GM23338 (cell line): ENCODE measurements at regions not wholly inside any gene's neighbourhood (a gene's known extent, or its start where the extent isn't known, plus 50 kb on each side); places are given as distances from the start of the nearest gene placed in this dataset.

ENCODE experiments used
- ATAC-seq: fragments of 200-7000 bp; cut with Tn5 transposase; 3 replicates; pipeline ENCODE4 v1.9.1; 2020
- DNase-seq: peaks from one replicate; pipeline ENCODE4 v3.0.0-alpha.2; 2015; ENCODE audit warnings: low spot score
- H2AFZ ChIP-seq: fragments of 200-600 bp; sonication (generic); 2 replicates; pipeline ENCODE4 v1.8.0; 2016; ENCODE audit warnings: antibody characterized with exemption, mild to moderate bottlenecking, moderate library complexity
- H3F3A ChIP-seq: fragments of 200-600 bp; sonication (generic); replicated peaks from 2 replicates; pipeline ENCODE4 v1.8.0; 2017; ENCODE audit warnings: antibody characterized with exemption, mixed run types, low read depth
- H3K27ac ChIP-seq: fragments of 200-600 bp; sonication (generic); 2 replicates; pipeline ENCODE4 v1.6.1; 2016; ENCODE audit warnings: low read depth
- H3K27me3 ChIP-seq: fragments of 200-600 bp; sonication (generic); 2 replicates; pipeline ENCODE4 v1.8.0; 2016; ENCODE audit warnings: mild to moderate bottlenecking, mixed run types, moderate library complexity; ENCODE audit not compliant: insufficient read depth
- H3K36me3 ChIP-seq: fragments of 200-600 bp; sonication (generic); 2 replicates; pipeline ENCODE4 v1.8.0; 2016; ENCODE audit warnings: mild to moderate bottlenecking; ENCODE audit not compliant: insufficient read depth
- H3K4me1 ChIP-seq: fragments of 200-600 bp; sonication (generic); 2 replicates; pipeline ENCODE4 v1.8.0; 2016; ENCODE audit warnings: mild to moderate bottlenecking, moderate library complexity; ENCODE audit not compliant: insufficient read depth
- H3K4me2 ChIP-seq: fragments of 200-600 bp; sonication (generic); 2 replicates; pipeline ENCODE4 v1.7.1; 2017; ENCODE audit warnings: mixed run types
- H3K4me3 ChIP-seq: fragments of 200-600 bp; sonication (generic); 2 replicates; pipeline ENCODE4 v1.6.1; 2016; ENCODE audit warnings: mixed run types
- H3K79me2 ChIP-seq: fragments of 200-600 bp; sonication (generic); replicated peaks from 2 replicates; pipeline ENCODE4 v1.8.0; 2017; ENCODE audit warnings: mild to moderate bottlenecking; ENCODE audit not compliant: insufficient read depth
- H3K9me2 ChIP-seq: fragments of 200-600 bp; sonication (generic); 2 replicates; pipeline ENCODE4 v1.8.0; 2017; ENCODE audit not compliant: insufficient read depth
- H4K20me1 ChIP-seq: fragments of 200-600 bp; sonication (generic); replicated peaks from 2 replicates; pipeline ENCODE4 v1.8.0; 2017; ENCODE audit warnings: mild to moderate bottlenecking; ENCODE audit not compliant: insufficient read depth
- H3K27ac Mint-ChIP-seq: 2 replicates; pipeline ENCODE4 v1.8.0; 2020; ENCODE audit warnings: inconsistent platforms, mild to moderate bottlenecking, moderate library complexity, mixed read lengths
- H3K27me3 Mint-ChIP-seq: 3 replicates; pipeline ENCODE4 v1.8.0; 2022; ENCODE audit warnings: low read depth, mild to moderate bottlenecking, moderate library complexity, mixed read lengths, inconsistent platforms; ENCODE audit not compliant: insufficient read depth, poor library complexity
- H3K36me3 Mint-ChIP-seq: 3 replicates; pipeline ENCODE4 v1.8.0; 2021; ENCODE audit warnings: low read depth, mild to moderate bottlenecking, inconsistent platforms, moderate library complexity, mixed read lengths
- H3K4me1 Mint-ChIP-seq: 3 replicates; pipeline ENCODE4 v1.8.0; 2020; ENCODE audit warnings: mild to moderate bottlenecking, inconsistent platforms, mixed read lengths
- H3K4me3 Mint-ChIP-seq: 3 replicates; pipeline ENCODE4 v1.8.0; 2021; ENCODE audit warnings: moderate library complexity, mild to moderate bottlenecking, inconsistent platforms, mixed read lengths
- H3K9me3 Mint-ChIP-seq: 3 replicates; pipeline ENCODE4 v1.8.0; 2020; ENCODE audit warnings: moderate library complexity, mild to moderate bottlenecking, inconsistent platforms, mixed read lengths
- CREB1 ChIP-seq: fragments of 250-450 bp; sonication (Bioruptor Pico); IDR thresholded peaks from 2 replicates; pipeline ENCODE4 v1.5.0; 2020; ENCODE audit warnings: low read depth, mild to moderate bottlenecking, moderate library complexity
- CTCF ChIP-seq, 2 experiments: fragments of 200-600 bp in 1 of 2; sonication (generic) in 1 of 2; conservative IDR thresholded peaks; 2 replicates each; pipeline versions ENCODE4 v1.5.1 to v1.6.1; 2016 to 2017; ENCODE audit warnings: antibody characterized with exemption in 2 of 2, low read depth in 2 of 2, mild to moderate bottlenecking in 2 of 2, moderate library complexity in 1 of 2
- ETS1 ChIP-seq: IDR thresholded peaks from 2 replicates; pipeline ENCODE4 v1.6.1; 2016; ENCODE audit warnings: antibody characterized with exemption
- EZH2 ChIP-seq: fragments of 200-600 bp; sonication (generic); IDR thresholded peaks from one replicate; pipeline ENCODE4 v1.8.0; 2017; ENCODE audit warnings: antibody characterized with exemption, mild to moderate bottlenecking, low read depth; ENCODE audit not compliant: unreplicated experiment
- EZH2phosphoT487 ChIP-seq: fragments of 200-600 bp; sonication (generic); IDR thresholded peaks from one replicate; pipeline ENCODE4 v1.8.1; 2018; ENCODE audit warnings: antibody characterized with exemption; ENCODE audit not compliant: unreplicated experiment
- JUNB ChIP-seq: IDR thresholded peaks from one replicate; pipeline ENCODE4 v1.6.1; 2016; ENCODE audit warnings: antibody characterized with exemption; ENCODE audit not compliant: unreplicated experiment
- NANOG ChIP-seq: IDR thresholded peaks from 2 replicates; pipeline ENCODE4 v1.6.1; 2016; ENCODE audit warnings: antibody characterized with exemption, borderline replicate concordance
- POLR2AphosphoS5 ChIP-seq: IDR thresholded peaks from 2 replicates; pipeline ENCODE4 v1.6.1; 2016; ENCODE audit warnings: antibody characterized with exemption, low read depth
- REST ChIP-seq: IDR thresholded peaks from one replicate; pipeline ENCODE4 v1.6.1; 2018; ENCODE audit warnings: antibody characterized with exemption; ENCODE audit not compliant: unreplicated experiment
- STAT1 ChIP-seq: IDR thresholded peaks from one replicate; pipeline ENCODE4 v1.6.1; 2016; ENCODE audit warnings: antibody characterized with exemption; ENCODE audit not compliant: unreplicated experiment
- ZNF114 ChIP-seq: fragments of 250-450 bp; sonication (Bioruptor Pico); IDR thresholded peaks from 2 replicates; pipeline ENCODE4 v1.5.0; 2020; ENCODE audit warnings: mild to moderate bottlenecking, moderate library complexity
- ZNF331 ChIP-seq: fragments of 250-450 bp; sonication (Bioruptor Pico); IDR thresholded peaks from 2 replicates; pipeline ENCODE4 v1.5.0; 2020; ENCODE audit warnings: low read depth, mild to moderate bottlenecking, moderate library complexity
- TF ChIP-seq, protein P1 (sequence below): fragments of 250-450 bp; sonication (Bioruptor Pico); IDR thresholded peaks from 2 replicates; pipeline ENCODE4 v1.5.0; 2020; ENCODE audit warnings: mild to moderate bottlenecking, moderate library complexity

DNA sequence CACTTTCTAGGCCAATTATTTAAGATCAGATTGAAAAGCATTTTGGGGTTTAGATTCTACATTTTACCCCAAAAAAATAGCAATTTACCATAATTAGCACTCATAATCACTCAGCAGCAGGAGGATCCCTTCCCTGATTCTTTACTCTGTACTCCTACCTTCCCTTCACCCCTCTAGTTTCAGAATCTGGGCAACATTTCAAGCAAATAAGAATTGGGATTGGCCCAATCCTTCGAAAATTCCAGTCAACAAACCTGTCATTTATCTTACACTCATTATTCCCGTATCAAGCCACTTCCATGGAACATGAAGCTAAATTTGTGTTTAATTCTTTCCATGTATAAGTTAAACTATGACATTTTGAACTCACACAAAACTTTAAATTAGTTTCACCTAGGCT lies 349.1 kb upstream of the USP15 start:
- H3K4me1 ChIP-seq = no peaks in the 10 kb centered on the region

More for the DNA sequence above, 349.1 kb upstream of the USP15 start:
- no peaks in the 10 kb centered on the region for H3K79me2 ChIP-seq
- Mint-ChIP-seq H3K27me3 (peaks cover 1% of the 10 kb centered on the region), H3K4me1 (no peaks in the 10 kb centered on the region), H3K27ac (no peak overlapping the region), H3K4me3 (no peak overlapping the region), H3K36me3 (peaks cover 2% of the 10 kb centered on the region; the same call in 1 of the 3 replicates), H3K9me3 (peaks cover 11% of the 10 kb centered on the region)
- no peak for ATAC-seq
- no peak for DNase-seq
- H3F3A ChIP-seq = no peaks in the 10 kb centered on the region
- H3K4me3 ChIP-seq = no peak overlapping the region
- 0 out of 2 replicates have a peak, but pooled peaks cover 2% of the 10 kb centered on the region for H3K9me2 ChIP-seq
- H3K4me2 ChIP-seq = no peak overlapping the region
- no peak for TF ChIP-seq ETS1
- no peak for TF ChIP-seq NANOG
- TF ChIP-seq, protein P1, sequence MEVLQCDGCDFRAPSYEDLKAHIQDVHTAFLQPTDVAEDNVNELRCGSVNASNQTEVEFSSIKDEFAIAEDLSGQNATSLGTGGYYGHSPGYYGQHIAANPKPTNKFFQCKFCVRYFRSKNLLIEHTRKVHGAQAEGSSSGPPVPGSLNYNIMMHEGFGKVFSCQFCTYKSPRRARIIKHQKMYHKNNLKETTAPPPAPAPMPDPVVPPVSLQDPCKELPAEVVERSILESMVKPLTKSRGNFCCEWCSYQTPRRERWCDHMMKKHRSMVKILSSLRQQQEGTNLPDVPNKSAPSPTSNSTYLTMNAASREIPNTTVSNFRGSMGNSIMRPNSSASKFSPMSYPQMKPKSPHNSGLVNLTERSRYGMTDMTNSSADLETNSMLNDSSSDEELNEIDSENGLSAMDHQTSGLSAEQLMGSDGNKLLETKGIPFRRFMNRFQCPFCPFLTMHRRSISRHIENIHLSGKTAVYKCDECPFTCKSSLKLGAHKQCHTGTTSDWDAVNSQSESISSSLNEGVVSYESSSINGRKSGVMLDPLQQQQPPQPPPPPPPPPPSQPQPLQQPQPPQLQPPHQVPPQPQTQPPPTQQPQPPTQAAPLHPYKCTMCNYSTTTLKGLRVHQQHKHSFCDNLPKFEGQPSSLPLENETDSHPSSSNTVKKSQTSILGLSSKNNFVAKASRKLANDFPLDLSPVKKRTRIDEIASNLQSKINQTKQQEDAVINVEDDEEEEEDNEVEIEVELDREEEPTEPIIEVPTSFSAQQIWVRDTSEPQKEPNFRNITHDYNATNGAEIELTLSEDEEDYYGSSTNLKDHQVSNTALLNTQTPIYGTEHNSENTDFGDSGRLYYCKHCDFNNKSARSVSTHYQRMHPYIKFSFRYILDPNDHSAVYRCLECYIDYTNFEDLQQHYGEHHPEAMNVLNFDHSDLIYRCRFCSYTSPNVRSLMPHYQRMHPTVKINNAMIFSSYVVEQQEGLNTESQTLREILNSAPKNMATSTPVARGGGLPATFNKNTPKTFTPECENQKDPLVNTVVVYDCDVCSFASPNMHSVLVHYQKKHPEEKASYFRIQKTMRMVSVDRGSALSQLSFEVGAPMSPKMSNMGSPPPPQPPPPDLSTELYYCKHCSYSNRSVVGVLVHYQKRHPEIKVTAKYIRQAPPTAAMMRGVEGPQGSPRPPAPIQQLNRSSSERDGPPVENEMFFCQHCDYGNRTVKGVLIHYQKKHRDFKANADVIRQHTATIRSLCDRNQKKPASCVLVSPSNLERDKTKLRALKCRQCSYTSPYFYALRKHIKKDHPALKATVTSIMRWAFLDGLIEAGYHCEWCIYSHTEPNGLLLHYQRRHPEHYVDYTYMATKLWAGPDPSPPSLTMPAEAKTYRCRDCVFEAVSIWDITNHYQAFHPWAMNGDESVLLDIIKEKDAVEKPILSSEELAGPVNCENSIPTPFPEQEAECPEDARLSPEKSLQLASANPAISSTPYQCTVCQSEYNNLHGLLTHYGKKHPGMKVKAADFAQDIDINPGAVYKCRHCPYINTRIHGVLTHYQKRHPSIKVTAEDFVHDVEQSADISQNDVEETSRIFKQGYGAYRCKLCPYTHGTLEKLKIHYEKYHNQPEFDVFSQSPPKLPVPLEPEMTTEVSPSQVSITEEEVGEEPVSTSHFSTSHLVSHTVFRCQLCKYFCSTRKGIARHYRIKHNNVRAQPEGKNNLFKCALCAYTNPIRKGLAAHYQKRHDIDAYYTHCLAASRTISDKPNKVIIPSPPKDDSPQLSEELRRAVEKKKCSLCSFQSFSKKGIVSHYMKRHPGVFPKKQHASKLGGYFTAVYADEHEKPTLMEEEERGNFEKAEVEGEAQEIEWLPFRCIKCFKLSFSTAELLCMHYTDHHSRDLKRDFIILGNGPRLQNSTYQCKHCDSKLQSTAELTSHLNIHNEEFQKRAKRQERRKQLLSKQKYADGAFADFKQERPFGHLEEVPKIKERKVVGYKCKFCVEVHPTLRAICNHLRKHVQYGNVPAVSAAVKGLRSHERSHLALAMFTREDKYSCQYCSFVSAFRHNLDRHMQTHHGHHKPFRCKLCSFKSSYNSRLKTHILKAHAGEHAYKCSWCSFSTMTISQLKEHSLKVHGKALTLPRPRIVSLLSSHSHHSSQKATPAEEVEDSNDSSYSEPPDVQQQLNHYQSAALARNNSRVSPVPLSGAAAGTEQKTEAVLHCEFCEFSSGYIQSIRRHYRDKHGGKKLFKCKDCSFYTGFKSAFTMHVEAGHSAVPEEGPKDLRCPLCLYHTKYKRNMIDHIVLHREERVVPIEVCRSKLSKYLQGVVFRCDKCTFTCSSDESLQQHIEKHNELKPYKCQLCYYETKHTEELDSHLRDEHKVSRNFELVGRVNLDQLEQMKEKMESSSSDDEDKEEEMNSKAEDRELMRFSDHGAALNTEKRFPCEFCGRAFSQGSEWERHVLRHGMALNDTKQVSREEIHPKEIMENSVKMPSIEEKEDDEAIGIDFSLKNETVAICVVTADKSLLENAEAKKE (CRISPR knock-in tag) = no peak
- TF ChIP-seq REST = no peak
- no peak for TF ChIP-seq STAT1
- no peak for TF ChIP-seq EZH2
- TF ChIP-seq POLR2AphosphoS5 = no peak
- TF ChIP-seq CTCF (conservative IDR thresholded peaks at IDR 0.05; ENCODE audit: low read depth in 2 of 2) = no peak
- TF ChIP-seq JUNB = no peak
- TF ChIP-seq ZNF114 (CRISPR knock-in tag) = no peak
- no peak for TF ChIP-seq CREB1 (CRISPR knock-in tag)
- TF ChIP-seq ZNF331 (CRISPR knock-in tag) = no peak
- no peak for TF ChIP-seq EZH2phosphoT487
- no peak overlapping the region for H3K27ac ChIP-seq
- no peaks in the 10 kb centered on the region for H3K27me3 ChIP-seq
- no peaks in the 10 kb centered on the region for H3K36me3 ChIP-seq
- no peaks in the 10 kb centered on the region for H4K20me1 ChIP-seq
- H2AFZ ChIP-seq = no peak overlapping the region
